ENCODE measurements at regions not wholly inside any gene's neighbourhood (a gene's known extent, or its start where the extent isn't known, plus 50 kb on each side); places are given as distances from the start of the nearest gene placed in this dataset.

DNA sequence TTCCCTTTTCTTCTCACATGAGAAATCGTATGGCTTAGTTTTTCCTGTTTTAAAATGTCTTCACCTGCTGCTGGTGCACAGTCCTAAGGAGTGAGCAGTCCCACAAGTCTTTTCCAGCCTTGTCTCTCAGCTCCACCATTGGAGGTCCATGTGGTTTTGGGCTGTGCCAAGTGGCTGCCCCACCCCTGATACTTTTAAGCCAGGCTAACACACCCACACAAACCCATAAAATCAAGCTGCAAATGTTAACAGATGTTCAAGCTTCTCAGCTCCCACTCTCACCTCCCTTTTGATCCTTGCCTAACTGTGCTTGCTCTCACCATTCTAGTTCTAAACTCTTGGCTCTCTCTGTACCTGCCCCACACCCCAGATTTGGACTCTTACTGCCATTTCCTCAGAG lies 74.5 kb upstream of the COL24A1 start:
- TF ChIP-seq, protein P1, sequence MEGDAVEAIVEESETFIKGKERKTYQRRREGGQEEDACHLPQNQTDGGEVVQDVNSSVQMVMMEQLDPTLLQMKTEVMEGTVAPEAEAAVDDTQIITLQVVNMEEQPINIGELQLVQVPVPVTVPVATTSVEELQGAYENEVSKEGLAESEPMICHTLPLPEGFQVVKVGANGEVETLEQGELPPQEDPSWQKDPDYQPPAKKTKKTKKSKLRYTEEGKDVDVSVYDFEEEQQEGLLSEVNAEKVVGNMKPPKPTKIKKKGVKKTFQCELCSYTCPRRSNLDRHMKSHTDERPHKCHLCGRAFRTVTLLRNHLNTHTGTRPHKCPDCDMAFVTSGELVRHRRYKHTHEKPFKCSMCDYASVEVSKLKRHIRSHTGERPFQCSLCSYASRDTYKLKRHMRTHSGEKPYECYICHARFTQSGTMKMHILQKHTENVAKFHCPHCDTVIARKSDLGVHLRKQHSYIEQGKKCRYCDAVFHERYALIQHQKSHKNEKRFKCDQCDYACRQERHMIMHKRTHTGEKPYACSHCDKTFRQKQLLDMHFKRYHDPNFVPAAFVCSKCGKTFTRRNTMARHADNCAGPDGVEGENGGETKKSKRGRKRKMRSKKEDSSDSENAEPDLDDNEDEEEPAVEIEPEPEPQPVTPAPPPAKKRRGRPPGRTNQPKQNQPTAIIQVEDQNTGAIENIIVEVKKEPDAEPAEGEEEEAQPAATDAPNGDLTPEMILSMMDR (IDR thresholded peaks at IDR 0.05; ENCODE audit: extremely low read depth in 1 of 2, insufficient read depth in 1 of 2, low read depth in 1 of 2, low read length in 2 of 2) = no peak
- TF ChIP-seq, protein P2, sequence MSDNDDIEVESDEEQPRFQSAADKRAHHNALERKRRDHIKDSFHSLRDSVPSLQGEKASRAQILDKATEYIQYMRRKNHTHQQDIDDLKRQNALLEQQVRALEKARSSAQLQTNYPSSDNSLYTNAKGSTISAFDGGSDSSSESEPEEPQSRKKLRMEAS (IDR thresholded peaks at IDR 0.05; ENCODE audit: insufficient read depth, insufficient read length) = no peak
- TF ChIP-seq POLR2A (IDR thresholded peaks at IDR 0.05; ENCODE audit: low read depth, low read length) (no peak), MYC (IDR thresholded peaks at IDR 0.05; ENCODE audit: low read depth, low read length) (no peak)

Measured in endothelial cell of umbilical vein (primary cell).